Activated CD4-positive, alpha-beta T cell treated with anti-CD3 and anti-CD28 coated beads, Interleukin-10, Interleukin-2, amounts not matched to agents 100 ng/mL and 50 ng/mL, durations not matched to agents 16 hours and 8 hours (primary cell): ENCODE measurements at regions not wholly inside any gene's neighbourhood (a gene's known extent, or its start where the extent isn't known, plus 50 kb on each side); places are given as distances from the start of the nearest gene placed in this dataset.
"Not testable (repeated sequence)": the region's sequence is repeated elsewhere in the genome, so short reads cannot be mapped to it uniquely, and the experiment has no call there.

ENCODE experiments used
- DNase-seq: peaks from one replicate; pipeline ENCODE4 v3.0.0-alpha.2; 2020

GRCh38 chr5:106086352-106086751 is 1584.4 kb downstream of the EFNA5 start:
- no peak for DNase-seq

- no peak for DNase-seq
Measured at GRCh38 chr5:106085556-106085955, 1585.2 kb downstream of the EFNA5 start.

GRCh38 chr5:106085136-106085535 is 1585.6 kb downstream of the EFNA5 start:
- DNase-seq: no peak

- no peak for DNase-seq
Measured at GRCh38 chr5:106080535-106080934, 1590.2 kb downstream of the EFNA5 start.

- no peak for DNase-seq
Measured at GRCh38 chr5:106076655-106077054, 1594.1 kb downstream of the EFNA5 start.

- no peak for DNase-seq
Measured at GRCh38 chr5:106072208-106072607, 1598.5 kb downstream of the EFNA5 start.

GRCh38 chr5:106047341-106047740 is 1623.4 kb downstream of the EFNA5 start:
- no peak for DNase-seq

GRCh38 chr5:106032069-106032468 is 1638.7 kb downstream of the EFNA5 start:
- not testable (repeated sequence) for DNase-seq

- DNase-seq: no peak
Measured at GRCh38 chr5:106028314-106028713, 1642.4 kb downstream of the EFNA5 start.

- no peak for DNase-seq
Measured at GRCh38 chr5:106020894-106021293, 1649.8 kb downstream of the EFNA5 start.

GRCh38 chr5:106019261-106019660 is 1651.5 kb downstream of the EFNA5 start:
- DNase-seq: no peak

- DNase-seq: no peak
Measured at GRCh38 chr5:106017243-106017857, 1653.4 kb downstream of the EFNA5 start.

GRCh38 chr5:106014262-106014661 is 1656.5 kb downstream of the EFNA5 start:
- no peak for DNase-seq

- DNase-seq: no peak
Measured at GRCh38 chr5:106006242-106006641, 1664.5 kb downstream of the EFNA5 start.

- DNase-seq: not testable (repeated sequence)
Measured at GRCh38 chr5:105998991-105999390, 1671.7 kb downstream of the EFNA5 start.

GRCh38 chr5:105993027-105993426 is 1677.7 kb downstream of the EFNA5 start:
- DNase-seq: no peak

GRCh38 chr5:105982526-105982925 is 1688.2 kb downstream of the EFNA5 start:
- DNase-seq: no peak

- no peak for DNase-seq
Measured at GRCh38 chr5:105978011-105978410, 1692.7 kb downstream of the EFNA5 start.

GRCh38 chr5:105977163-105977562 is 1693.6 kb downstream of the EFNA5 start:
- DNase-seq: no peak

- no peak for DNase-seq
Measured at GRCh38 chr5:105970919-105971318, 1699.8 kb downstream of the EFNA5 start.

GRCh38 chr5:105968981-105969380 is 1701.8 kb downstream of the EFNA5 start:
- DNase-seq: no peak

GRCh38 chr5:105963696-105964255 is 1707.0 kb downstream of the EFNA5 start:
- no peak for DNase-seq

- DNase-seq: no peak
Measured at GRCh38 chr5:105961572-105961971, 1709.2 kb downstream of the EFNA5 start.

- DNase-seq: no peak
Measured at GRCh38 chr5:105956456-105957196, 1714.1 kb downstream of the EFNA5 start.
